ENCODE measurements at regions not wholly inside any gene's neighbourhood (a gene's known extent, or its start where the extent isn't known, plus 50 kb on each side); places are given as distances from the start of the nearest gene placed in this dataset.

DNA sequence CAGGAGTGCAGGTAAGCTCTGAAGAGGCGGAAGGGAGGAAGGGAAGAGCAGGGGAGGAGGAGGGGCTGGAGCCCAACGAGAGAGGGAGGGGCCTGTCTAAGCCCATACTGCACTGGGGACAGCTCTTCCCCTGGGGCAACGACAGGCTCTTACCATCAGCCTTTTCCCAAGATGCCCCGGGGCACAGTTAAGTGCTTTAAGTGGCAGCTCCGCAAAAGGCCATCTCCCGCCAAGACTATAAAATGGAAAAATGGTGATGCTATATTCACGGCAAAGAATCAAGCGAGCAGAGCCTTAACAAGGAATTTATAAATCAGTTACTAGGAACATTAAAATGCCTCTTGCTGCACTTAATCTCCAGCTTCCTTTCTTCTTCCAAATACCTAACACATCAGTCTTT lies 110.2 kb upstream of the NLRP1 start:
- no peak for DNase-seq (ENCODE audit: low spot score)

DNA sequence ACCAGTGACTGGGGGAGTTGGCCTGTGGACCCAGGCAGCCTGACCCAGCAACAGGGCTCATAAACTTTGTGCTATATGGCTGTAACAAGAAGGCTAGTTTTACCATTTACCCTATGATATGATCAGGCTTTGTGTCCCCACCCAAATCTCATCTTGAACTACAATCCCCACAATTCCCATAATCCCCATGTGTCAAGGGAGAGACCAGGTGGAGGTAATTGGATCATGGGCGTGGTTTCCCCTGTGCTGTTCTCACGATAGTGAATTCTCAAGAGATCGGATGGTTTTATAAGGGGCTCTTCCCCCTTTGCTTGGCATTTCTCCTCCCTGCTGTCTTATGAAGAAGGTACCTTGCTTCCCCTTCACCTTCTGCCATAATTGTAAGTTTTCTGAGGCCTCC lies 111.2 kb upstream of the NLRP1 start:
- DNase-seq (ENCODE audit: low spot score): no peak

DNA sequence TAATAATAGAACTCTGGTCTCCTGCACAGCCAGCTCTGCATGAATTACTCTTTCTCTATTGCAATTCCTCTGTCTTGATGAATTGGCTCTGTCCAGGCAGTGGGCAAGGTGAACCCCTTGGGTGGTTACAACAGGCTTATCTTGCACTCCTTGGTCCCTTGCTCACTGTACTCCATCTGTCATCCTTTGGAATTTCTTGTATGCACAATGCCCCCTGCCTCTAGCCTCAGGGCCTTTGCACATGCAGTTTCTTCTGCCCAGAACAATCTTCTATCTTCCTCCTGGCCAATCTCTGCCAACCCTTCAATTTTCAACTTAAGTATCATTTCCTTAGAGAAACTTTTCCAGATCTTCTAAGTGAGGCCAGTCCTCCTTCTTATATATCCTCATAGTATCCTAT lies 114.7 kb upstream of the NLRP1 start:
- DNase-seq (ENCODE audit: low spot score): no peak

GRCh38 chr17:5699814-5700213 lies 115.5 kb upstream of the NLRP1 start:
- DNase-seq (ENCODE audit: low spot score): no peak

GRCh38 chr17:5700745-5701144 lies 116.4 kb upstream of the NLRP1 start:
- no peak for DNase-seq (ENCODE audit: low spot score)

GRCh38 chr17:5701381-5701780 lies 117.1 kb upstream of the NLRP1 start:
- DNase-seq (ENCODE audit: low spot score): no peak

DNA sequence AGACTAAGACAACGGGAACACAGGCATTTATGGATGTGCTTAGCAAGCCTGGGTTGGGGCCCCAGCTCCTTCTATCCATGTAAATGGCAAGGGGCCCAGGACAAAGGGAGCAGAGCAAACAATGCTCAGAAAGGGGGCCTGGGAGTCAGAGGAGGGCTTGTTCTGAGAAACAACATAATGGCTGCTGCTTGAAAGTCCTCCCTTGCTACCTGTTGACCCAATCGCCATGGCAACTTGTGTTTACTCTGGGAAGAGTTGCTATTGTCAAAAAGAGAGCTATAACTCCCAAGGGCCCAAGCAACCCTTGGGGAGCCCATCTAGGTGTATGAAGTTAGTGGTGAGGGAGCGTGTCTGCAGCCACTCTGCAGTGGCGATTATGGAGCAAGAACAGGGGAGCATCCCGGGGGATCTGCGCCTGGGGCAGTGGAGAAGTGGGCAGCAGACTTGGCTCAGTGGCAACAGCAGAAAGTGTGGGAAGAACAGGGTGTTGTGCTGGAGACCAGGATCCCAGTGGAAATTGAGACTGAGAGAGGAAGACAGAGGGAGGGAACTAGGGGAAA lies 118.7 kb upstream of the NLRP1 start:
- DNase-seq (ENCODE audit: low spot score): no peak

DNA sequence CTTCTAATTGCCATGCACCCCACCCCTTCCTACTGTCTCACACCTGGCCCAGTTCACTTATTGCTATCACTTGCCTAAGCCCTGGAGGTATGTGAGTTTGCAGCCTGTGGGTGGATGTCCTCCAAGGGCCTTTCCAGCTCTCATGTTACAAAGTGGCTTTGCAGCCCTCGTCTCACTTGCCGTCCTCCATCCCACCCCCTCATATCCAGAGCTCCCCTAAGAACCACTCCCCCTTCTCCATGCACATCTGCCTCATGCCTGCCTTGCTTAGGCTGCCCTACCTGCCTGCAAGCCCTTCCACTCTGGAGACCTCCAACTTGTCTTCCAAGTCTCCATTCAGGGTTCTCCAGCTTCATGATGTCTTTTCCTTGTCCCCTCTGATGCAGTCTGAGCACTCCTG lies 119.4 kb upstream of the NLRP1 start:
- no peak for DNase-seq (ENCODE audit: low spot score)

- no peak for DNase-seq (ENCODE audit: low spot score)
Measured at GRCh38 chr17:5705081-5705875, 121.0 kb upstream of the NLRP1 start.

GRCh38 chr17:5705876-5706576 lies 121.7 kb upstream of the NLRP1 start:
- no peak for DNase-seq (ENCODE audit: low spot score)

- DNase-seq (ENCODE audit: low spot score): peak; percentile 46
Measured at GRCh38 chr17:5706577-5707210, 122.4 kb upstream of the NLRP1 start.

DNA sequence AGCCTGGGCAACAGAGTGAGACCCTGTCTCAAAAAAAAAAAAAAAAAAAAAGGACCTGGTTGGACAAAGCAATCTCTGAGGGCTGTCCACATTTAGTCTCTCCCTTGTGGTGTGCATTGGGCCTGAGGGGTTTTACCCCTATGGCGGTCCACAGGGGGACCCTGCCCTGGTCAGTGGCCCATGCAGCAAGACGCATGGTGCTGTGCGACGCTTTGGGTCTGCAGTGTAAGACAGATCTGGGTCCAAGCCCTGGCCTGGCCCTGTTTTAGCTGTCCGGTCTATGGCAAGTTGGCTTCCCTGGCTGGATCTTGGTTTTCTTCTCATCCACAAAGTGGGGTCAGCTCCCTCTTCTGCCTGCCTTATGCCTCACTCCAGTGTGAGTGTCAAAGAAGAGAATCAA lies 123.2 kb upstream of the NLRP1 start:
- no peak for DNase-seq (ENCODE audit: low spot score)

GRCh38 chr17:5708344-5708743 lies 124.0 kb upstream of the NLRP1 start:
- DNase-seq (ENCODE audit: low spot score): no peak

DNA sequence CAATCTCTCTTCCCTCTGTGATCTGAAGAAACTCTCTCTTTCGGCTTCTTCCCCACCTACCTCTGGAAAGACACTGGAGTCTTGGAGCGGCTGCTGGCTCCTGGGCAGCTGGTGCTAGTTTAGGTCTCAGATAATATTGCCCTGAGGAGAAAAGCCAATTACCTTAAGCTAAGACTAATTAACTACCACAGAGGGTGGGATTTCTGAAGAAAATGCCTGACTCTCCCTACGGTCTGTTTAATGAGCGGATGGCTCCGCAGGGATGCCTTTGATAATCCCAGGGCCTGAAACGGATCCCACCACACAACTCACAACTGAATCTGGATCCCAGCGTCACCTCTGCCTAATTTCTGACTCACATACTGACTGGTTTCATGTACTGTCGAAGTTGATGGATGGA lies 127.0 kb upstream of the NLRP1 start:
- no peak for DNase-seq (ENCODE audit: low spot score)

GRCh38 chr17:5714993-5715392 lies 130.7 kb upstream of the NLRP1 start:
- no peak for DNase-seq (ENCODE audit: low spot score)

DNA sequence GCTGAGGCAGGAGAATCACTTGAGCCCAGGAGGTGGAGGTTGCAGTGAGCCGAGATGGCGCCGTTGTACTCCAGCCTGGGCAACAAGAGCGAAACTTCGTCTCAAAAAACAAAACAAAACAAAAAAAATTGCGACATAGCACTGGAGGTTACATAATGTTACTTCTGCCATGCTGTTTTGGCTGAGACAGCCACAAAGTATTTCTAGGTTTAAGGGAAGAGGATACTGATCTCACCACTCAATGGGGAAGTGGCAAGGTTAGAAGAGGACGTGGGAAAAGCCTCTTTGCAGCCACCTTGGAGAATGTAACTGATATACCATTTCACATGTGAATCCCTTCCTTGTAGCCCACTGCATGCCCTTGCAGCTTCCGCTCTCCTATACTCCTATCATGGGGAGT lies 131.2 kb upstream of the NLRP1 start:
- no peak for DNase-seq (ENCODE audit: low spot score)

DNA sequence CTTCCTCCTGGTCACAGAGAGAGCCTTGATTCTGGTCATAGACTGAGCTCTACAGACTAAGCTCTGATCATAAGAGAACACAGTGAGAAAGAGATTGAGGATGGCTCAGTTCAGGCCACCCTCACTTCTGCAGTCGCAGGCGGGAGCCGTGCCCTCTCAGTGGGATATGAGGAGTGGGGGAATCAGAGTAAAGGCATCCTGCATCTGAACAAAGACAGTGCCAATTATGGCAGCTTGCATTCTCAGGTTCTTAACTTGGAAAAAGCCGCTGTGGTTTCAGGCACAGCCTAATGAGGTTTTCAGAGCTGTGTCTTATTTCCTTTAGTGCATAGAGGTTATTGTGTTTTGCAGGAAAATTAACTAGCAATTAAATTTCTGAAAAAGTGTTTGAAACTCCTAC lies 134.4 kb upstream of the NLRP1 start:
- DNase-seq (ENCODE audit: low spot score): no peak

- no peak for DNase-seq (ENCODE audit: low spot score)
Measured at GRCh38 chr17:5719976-5720375, 135.7 kb upstream of the NLRP1 start.

GRCh38 chr17:5730373-5730772 lies 146.1 kb upstream of the NLRP1 start:
- no peak for DNase-seq (ENCODE audit: low spot score)

DNA sequence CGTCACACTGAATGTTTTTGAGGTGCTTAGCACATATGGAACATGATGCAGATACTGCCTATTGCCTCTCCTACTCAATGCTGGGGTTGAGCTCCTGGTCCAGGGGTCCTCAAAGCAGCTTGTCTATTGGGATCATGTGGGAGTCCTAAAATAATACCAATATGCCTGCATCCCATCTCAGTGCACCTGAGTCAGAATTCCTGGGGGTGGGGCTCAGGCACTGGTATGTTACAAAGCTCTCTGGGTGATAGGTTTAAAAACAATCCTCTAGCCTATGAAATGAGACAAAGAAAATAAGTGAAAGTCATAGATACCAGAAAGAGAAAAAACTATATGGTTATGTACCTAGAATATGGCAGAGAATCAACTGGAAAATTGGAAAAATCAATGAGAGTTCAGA lies 156.6 kb upstream of the NLRP1 start:
- no peak for DNase-seq (ENCODE audit: low spot score)

DNA sequence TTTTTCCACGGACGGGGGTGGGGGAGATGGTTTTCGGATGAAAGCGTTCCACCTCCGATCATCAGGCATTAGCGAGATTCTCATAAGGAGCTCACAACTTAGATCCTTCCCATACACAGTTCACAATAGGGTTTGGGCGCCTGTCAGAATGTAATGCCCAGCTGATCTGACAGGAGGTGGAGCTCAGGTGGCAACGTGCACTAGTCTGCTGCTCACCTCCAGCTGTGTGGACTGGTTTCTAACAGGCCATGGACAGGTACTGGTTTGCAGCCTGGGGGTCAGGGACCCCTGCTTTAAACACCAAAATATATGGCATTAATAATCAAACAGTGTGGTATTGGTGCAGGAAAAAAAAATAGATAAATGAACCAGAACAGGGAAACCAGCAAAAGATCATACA lies 157.5 kb upstream of the NLRP1 start:
- no peak for DNase-seq (ENCODE audit: low spot score)

DNA sequence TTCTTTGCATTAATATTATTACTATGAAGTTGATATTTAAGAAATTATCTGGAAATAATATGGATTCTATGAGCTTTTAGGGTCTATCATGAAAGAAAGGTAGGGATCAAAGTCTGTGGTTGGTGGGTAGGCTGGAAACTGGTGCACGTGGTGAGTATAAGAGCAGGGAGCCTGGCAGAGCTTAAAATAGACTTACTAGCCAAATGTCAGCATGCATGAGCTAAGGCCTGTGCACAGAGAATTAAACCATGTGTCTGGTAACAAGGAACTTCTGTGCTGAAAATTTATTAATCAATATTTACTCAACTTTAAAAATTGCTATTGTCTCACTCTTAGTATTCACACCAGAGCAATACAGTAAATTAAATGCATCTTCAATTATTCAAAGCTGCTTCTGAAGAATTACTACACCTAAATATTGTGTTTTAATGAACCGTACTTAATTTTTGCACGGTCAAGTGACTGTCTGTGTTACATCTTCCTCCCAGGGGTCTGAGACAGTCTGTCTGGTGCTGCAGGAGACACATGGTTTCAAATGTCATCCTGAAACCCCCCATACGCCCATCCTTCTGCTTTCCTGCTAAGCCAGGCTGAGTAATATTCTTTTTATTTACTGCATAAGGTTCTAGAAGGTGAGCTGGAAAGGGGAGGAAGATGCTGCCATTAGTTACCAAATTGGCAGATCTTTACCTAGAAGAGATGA lies 161.0 kb upstream of the NLRP1 start:
- DNase-seq (ENCODE audit: low spot score): no peak

Measured in umbilical cord (tissue), 1 donor.